Stimulated activated CD8-positive, alpha-beta memory T cell treated with anti-CD3 and anti-CD28 coated beads, Interleukin-7, amount 100 ng/mL, for 1 hour (primary cell): ENCODE measurements at regions not wholly inside any gene's neighbourhood (a gene's known extent, or its start where the extent isn't known, plus 50 kb on each side); places are given as distances from the start of the nearest gene placed in this dataset.

Source experiments
- DNase-seq, 2 donors: peaks; one replicate each; pipeline ENCODE4 v3.0.0-alpha.2; 2020; ENCODE audit warnings: low read depth in 2 of 2

- DNase-seq = no peak
These were observed 652.0 kb upstream of the SALL3 start for GRCh38 chr18:78327643-78328042.

DNA sequence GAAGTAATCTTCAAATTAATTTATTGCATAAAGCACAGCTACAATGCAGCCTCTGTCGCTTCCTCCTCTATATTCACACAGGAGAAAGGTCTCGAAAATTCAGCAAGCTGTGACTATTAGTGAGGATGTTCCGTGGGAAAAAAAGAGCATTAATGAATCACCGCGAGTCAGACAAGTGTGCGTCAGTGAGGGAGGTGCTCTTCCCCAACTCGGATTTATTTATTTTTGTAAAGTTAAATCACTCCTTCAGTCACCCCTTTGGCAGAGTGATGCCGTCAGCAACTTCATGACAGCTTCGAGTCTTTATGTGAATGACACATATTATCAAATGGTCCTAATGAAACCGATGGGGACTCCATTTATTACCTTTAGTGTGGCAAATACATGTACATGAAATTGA lies 648.9 kb upstream of the SALL3 start:
- no peak for DNase-seq

- DNase-seq = no peak
These were observed 626.7 kb upstream of the SALL3 start for GRCh38 chr18:78352910-78353309.

- DNase-seq = no peak
These were observed 617.4 kb upstream of the SALL3 start for GRCh38 chr18:78362198-78362597.

DNA sequence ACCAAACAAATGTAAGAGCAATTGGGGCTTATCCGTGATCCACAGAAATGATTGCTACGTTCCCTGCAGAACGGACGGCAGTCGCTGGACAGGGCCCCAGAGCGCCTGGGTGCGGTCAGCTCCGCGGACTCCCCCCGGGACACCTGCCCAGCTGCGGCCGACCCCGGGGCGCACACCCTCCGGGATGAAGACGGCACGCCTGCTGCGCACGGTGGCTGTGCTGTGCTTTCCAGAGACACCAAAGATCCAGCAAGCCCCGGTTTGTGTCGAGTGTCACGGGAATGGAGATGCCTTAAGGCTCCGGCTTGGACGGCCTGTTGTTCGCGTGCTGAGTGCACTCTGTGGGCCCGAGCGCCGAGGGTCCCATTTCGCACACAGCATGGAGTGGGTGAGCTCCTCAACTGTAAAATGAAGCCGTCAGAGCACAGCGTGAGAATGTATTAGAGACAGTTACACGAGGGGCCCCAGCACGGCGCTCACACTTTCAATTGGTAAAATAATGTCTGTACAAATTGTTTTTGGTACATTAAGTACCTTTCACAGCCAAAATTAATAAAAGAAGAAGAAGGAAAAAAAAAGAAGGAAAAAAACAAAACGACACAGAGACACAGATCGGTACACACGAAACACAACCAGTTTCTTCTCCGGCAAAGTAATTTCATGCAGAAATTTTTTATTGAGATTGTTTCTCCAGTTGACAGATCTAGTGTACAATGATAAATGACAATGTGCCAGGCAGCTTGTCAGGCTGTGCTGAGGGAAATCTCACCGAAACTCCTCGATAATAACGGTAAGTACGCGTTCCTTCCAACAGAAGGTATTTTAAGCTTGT lies 615.8 kb upstream of the SALL3 start:
- DNase-seq = no peak

GRCh38 chr18:78364388-78364960 lies 615.1 kb upstream of the SALL3 start:
- DNase-seq = no peak

DNA sequence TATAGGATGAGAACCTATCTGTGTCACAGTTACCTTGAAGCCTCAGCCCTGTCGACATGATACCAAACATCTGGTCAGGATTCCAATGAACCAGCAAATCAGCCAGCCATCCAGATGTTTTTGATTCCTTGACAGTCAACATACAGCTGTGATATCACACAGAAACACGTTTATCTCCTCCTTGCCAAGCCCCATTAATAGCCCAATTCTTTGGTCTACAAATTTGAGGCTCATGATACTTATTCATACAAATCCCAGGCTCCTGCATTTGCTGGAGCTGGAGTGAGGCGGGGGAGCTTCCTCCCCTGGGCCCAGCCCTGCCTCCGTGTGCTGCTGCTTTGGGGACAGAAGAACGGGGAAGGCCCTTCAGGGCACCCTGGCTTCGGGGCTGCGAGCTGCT lies 611.6 kb upstream of the SALL3 start:
- DNase-seq = no peak

- DNase-seq = no peak
These were observed 610.9 kb upstream of the SALL3 start for GRCh38 chr18:78368726-78369125.

GRCh38 chr18:78376046-78376445 lies 603.6 kb upstream of the SALL3 start:
- DNase-seq = no peak

GRCh38 chr18:78378403-78378802 lies 601.2 kb upstream of the SALL3 start:
- DNase-seq = no peak

DNA sequence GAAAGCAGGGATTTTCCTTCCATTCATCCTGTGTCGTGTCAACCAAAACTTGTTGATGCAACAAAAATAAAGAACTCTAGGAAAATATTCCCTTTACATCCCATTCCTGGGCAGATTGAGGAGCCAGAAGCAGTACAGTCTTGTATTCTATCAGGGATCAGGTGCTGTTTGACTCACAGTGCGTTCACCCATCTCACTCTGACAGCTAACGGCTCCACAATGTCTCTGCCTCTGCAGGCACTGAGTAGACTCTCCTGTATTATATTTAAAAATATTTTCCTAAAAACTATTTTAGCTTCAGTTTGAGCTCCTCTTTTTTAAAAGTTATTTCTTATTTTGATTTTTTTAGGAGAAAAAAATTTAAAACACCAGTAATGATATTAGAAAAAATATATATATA lies 600.6 kb upstream of the SALL3 start:
- no peak for DNase-seq

- no peak for DNase-seq
These were observed 589.2 kb upstream of the SALL3 start for GRCh38 chr18:78390348-78390951.

GRCh38 chr18:78390952-78391348 lies 588.7 kb upstream of the SALL3 start:
- DNase-seq = no peak

- no peak for DNase-seq
These were observed 586.3 kb upstream of the SALL3 start for GRCh38 chr18:78393086-78393862.

- no peak for DNase-seq
These were observed 583.5 kb upstream of the SALL3 start for GRCh38 chr18:78396077-78396476.

- DNase-seq = no peak
These were observed 582.9 kb upstream of the SALL3 start for GRCh38 chr18:78396756-78397155.

DNA sequence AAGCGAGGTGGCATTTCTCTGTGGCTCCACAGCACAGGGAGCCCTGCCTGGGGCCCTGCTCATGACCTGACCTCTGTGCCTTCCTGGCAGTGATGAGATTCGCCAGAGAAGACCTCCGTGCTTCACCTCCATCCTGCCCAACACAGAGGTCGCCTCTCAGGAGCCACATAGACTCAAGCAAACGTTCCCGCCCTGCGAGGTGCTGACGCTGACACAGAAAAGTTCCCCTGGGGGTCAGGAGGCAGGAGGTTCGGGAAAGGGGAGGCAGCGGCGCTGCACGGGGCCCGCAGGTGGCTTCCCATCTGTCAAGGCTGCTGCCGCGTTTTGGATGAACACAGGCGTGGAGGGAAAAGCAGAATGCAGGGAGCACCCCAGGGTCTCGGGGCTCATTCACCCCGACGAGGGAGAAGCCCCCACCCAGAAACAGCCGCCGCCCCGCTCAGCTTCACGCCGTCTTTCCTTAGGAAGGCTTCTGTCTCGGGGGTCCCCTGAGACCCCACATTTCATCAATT lies 579.6 kb upstream of the SALL3 start:
- DNase-seq = no peak

GRCh38 chr18:78402440-78402839 lies 577.2 kb upstream of the SALL3 start:
- no peak for DNase-seq

DNA sequence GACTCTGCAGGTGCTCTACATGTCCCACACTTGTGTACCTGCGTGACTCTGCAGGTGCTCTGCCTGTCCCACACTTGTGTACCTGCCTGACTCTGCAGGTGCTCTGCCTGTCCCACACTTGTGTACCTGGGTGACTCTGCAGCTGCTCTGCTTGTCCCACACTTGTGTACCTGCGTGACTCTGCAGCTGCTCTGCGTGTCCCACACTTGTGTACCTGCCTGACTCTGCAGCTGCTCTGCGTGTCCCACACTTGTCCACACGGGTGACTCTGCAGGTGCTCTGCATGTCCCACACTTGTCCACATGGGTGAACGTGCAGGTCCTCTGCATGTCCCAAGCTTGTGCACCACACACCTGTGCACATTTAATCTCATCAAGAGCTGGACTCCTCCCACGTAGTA lies 576.7 kb upstream of the SALL3 start:
- DNase-seq = no peak

DNA sequence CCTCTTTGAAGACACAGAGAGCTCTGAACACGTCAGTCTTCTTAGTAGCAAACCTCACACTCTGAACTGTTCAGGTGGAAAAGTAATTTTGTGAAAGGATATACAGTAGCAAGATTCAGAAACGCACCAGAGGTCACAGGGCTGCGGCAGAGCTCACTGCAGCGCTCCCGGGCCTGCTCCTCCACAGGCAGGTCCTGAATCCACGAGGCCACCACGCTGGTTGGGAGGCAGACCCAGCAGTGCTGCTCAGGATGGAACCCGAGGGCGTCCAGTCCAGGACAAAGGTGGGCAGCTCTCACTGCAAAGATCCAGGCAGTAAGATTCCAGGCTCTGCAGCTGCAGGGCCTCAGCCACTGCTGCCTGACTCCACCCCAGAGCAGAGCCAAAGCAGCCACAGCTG lies 576.2 kb upstream of the SALL3 start:
- DNase-seq = no peak

DNA sequence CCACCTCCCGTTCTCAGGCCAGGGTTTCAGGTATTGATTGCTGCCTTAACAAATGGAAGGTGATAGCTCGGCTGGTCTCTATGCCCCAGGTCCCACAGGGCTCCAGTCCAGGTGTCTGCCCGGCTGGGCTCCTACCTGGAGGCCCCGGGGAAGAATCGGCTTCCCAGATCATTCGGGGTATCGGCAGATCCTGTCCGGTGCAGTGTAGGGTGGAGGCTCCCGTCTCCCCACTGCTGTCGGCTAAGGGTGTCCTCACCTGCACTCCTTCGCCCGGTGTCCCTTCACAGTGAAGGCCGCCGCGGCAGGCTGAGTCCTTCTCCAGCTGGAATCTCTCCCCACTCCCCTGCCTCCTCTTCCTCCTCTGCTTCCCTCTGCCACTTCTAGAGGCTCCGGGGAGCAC lies 573.9 kb upstream of the SALL3 start:
- DNase-seq = no peak

DNA sequence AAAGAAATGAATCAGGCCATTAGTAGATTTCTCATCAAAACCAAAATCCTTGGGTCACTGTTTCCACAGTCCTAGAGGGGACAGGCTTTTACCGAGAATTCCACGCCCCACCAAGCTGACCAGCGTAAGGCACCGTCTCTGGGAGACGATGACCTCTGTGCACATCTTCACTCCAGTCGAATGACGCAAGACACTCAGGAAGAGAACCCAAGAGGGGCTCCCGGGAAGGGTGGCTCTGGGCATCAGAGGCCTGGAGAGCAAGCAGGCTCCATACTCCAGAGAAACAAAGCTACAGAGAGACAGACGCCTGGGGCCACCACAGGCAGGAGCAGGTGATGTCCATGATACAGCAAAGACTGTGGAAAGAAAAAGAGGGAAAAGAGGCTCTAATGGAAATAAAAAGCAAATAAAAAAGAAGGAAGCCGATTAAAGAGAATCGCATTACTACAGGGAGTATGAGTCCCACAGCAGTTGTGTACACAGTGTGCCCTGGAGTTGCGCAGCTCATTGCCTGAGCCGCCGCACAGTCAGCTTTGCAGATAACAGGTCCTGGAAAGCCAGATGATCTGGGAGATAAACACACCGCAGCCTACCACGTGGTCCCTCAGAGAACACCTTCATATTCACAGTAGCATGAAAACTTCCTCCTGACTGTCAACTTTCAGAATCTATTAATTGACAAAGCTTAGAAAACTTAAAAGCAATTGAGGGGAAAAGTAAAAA lies 572.7 kb upstream of the SALL3 start:
- no peak for DNase-seq
